Cardiac fibroblast (primary cell): ENCODE measurements at regions not wholly inside any gene's neighbourhood (a gene's known extent, or its start where the extent isn't known, plus 50 kb on each side); places are given as distances from the start of the nearest gene placed in this dataset.
A peak's percentile ranks its signal among the peaks of the same experiment; 100 is the strongest.

Experiments used
- DNase-seq, 2 donors: peaks; one replicate each; pipeline versions ENCODE4 v3.0.0 to v3.0.0-alpha.2; 2010; ENCODE audit warnings: low read depth in 2 of 2
- H3K4me3 ChIP-seq, 2 donors: replicated peaks in 1 of 2; 1 replicate in 1 of 2; 2 replicates in 1 of 2; pipeline ENCODE4 v1.5.1; 2011; ENCODE audit warnings: low read depth in 2 of 2, low read length in 2 of 2, mild to moderate bottlenecking in 2 of 2, moderate library complexity in 1 of 2
- CTCF ChIP-seq: IDR thresholded peaks from one replicate; pipeline ENCODE4 v1.5.1; 2011; ENCODE audit warnings: low read depth, mild to moderate bottlenecking, low read length, inconsistent platforms

- H3K4me3 ChIP-seq: no peak overlapping the region
- DNase-seq: peak in 1 of 2 donors; percentile 29
Observed at GRCh38 chr1:99540744-99541143, 105.2 kb upstream of the PALMD start.

DNA sequence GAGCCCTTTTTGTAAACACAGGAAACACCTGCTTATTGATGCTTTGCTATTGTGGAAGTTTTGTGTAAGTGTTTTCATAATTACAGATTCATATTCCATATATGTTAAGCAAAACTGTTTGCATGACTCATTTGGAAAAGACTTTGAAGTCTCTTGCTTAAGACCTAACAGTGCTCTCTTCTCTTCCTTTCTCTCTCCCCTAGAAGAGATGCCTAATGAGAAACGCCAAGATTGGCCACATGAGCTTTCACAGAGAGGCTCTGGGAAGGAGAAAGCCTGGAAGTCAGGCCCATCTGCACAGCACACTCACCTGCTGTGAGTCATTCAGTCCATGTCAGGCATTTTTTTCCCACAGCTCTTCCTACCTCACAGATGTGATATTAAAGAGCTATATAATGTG is 101.6 kb upstream of the PALMD start:
- DNase-seq: peak; percentile 41 to 81
- H3K4me3 ChIP-seq: no peak overlapping the region
- no peak for TF ChIP-seq CTCF

More at GRCh38 chr1:99540744-99541143, 105.2 kb upstream of the PALMD start:
- no peak for TF ChIP-seq CTCF

DNA sequence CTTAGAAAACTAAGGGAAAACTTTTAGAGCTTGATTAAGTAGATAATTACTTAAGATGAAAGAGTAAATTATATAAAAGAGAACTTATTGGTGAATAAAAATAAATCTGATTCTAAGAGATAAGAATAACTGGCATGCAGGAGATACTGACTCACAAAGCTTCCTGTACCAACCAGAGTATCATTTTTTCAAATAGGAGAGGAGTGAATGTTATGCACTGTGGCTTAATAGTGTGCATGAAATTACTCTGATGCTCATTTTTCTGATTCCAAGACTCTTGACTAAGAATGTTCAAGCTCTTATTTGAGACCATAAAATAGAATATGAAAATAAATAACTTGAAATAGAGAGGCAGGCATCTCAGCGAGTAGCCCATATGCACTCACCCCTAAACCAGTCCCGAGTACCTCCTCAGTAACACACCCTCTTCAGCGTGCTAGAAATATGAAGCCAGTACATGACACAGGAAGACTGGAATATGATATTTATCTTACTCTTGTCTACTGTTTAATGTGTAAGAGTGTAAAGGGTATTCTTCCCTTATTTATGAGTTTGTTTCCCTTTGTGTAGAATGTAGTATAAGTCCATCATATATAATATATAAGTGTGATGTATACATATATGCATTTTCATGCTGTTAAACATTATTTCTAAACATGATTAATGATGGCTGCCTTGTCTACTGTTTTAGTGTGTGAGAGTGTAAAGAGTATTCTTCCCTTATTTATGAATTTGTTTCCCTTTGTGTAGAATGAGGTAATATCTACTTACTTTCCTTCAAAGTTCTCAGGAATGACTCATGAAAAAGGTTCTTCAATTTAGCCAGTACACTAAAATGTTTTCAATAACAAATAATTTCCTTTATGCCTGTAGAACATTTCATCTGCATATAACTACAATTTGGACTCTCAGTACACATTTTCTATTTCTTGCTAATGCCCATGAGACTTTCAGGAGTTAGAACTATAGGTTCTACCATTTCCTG is 99.2 kb upstream of the PALMD start:
- DNase-seq: peak in 1 of 2 donors; percentile 51
- no peak overlapping the region for H3K4me3 ChIP-seq
- TF ChIP-seq CTCF: no peak

- TF ChIP-seq CTCF: no peak
- peak; percentile 52 to 81 for DNase-seq
- no peak overlapping the region for H3K4me3 ChIP-seq
Observed at GRCh38 chr1:99548943-99549605, 96.8 kb upstream of the PALMD start.

GRCh38 chr1:99550198-99550597 is 95.7 kb upstream of the PALMD start:
- TF ChIP-seq CTCF: no peak
- no peak overlapping the region for H3K4me3 ChIP-seq
- DNase-seq: no peak

DNA sequence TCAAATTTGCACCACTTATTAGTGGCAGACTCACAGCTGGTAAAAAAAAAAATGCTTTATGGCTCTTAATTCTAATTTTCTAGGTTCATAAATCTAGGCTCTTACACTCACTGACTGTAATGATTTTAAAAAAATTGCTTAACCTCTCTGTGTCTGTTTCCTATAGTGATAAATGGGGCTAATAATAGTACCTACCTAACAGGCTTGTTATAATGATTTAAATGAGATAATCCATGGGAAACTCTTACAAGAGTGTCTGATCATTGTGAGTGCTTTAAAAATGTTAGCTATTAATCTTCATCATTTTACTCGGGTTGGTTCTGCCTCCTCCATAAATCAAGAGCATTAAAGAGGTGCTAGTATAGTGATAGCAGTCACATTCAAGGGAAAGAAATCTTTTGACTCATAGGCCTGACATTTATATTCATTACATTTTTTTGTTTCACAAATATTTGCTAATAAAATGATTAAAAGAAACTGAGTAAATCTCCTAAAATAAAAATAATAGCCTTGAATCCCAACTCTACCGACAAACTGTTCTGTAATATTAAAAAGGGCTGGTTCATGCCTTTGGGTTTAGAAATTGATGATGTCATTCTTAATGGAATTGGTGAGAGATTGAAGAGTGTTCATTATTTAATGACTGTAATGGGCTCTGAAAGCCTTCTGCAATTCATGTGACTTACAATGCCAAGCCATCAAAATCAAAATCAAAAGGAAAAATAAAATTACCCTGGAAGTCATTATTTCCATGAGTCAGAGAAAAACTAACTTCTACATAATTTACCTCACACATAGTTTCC is 93.9 kb upstream of the PALMD start:
- TF ChIP-seq CTCF: no peak
- no peak overlapping the region for H3K4me3 ChIP-seq
- no peak for DNase-seq
